Prostate gland (tissue), 2 donors: ENCODE measurements at regions not wholly inside any gene's neighbourhood (a gene's known extent, or its start where the extent isn't known, plus 50 kb on each side); places are given as distances from the start of the nearest gene placed in this dataset.
"Not testable (repeated sequence)": the region's sequence is repeated elsewhere in the genome, so short reads cannot be mapped to it uniquely, and the experiment has no call there.

ENCODE experiments used
- DNase-seq: peaks from one replicate; pipeline ENCODE4 v3.0.0-alpha.2; 2019; ENCODE audit warnings: low spot score
- H3K27ac ChIP-seq, 2 donors: fragments of 200-600 bp; sonication (generic); 2 replicates each; pipeline ENCODE4 v1.5.1; 2017 to 2019
- H3K27me3 ChIP-seq: fragments of 200-600 bp; sonication (generic); replicated peaks from 2 replicates; pipeline ENCODE4 v1.5.1; 2019; ENCODE audit not compliant: insufficient read depth
- H3K36me3 ChIP-seq, 2 donors: fragments of 200-600 bp; sonication (generic); 1 replicate in 1 of 2; 2 replicates in 1 of 2; pipeline versions ENCODE4 v1.5.1 to v1.8.1; 2017 to 2019
- H3K4me1 ChIP-seq: fragments of 200-600 bp; sonication (generic); replicated peaks from 2 replicates; pipeline ENCODE4 v1.5.1; 2019
- H3K4me3 ChIP-seq, 2 donors: fragments of 200-600 bp; sonication (generic); 2 replicates each; pipeline ENCODE4 v1.5.1; 2017 to 2019
- H3K9me3 ChIP-seq: fragments of 200-600 bp; sonication (generic); 2 replicates; pipeline ENCODE4 v1.5.1; 2017
- CTCF ChIP-seq, 4 experiments: fragments of 200-600 bp in 2 of 4; fragments of 450-650 bp in 2 of 4; sonication (generic) in 2 of 4; IDR thresholded peaks; 1 replicate in 3 of 4; 2 replicates in 1 of 4; pipeline ENCODE4 v1.5.1; 2016 to 2019; ENCODE audit warnings: antibody characterized with exemption in 4 of 4, mild to moderate bottlenecking in 2 of 4, moderate library complexity in 2 of 4
- POLR2A ChIP-seq: fragments of 450-650 bp; IDR thresholded peaks from one replicate; pipeline ENCODE4 v1.6.1; 2016; ENCODE audit warnings: antibody characterized with exemption, mild to moderate bottlenecking
- POLR2AphosphoS5 ChIP-seq: sonication (generic); formaldehyde crosslinking; IDR thresholded peaks from one replicate; pipeline ENCODE4 v1.6.1; 2017; ENCODE audit warnings: antibody characterized with exemption
- WGBS: methylation state at CpG from one replicate; pipeline ENCODE4 v1.1.5; 2018; 5-methylcytosine and 5-hydroxymethylcytosine counted together
- intact Hi-C: fragments of 100-400 bp; cut with DNase I; formaldehyde crosslinking; loops from one replicate; pipeline ENCODE4 v1.14.2; 2022
- small RNA-seq, 2 donors: library from RNA; depleted of rRNA; stranded (forward); fragments of <200 nt; gene quantifications; one replicate each; pipeline ENCODE3, GENCODE V24; 2016

GRCh38 chr15:75770131-75770530, 57.5 kb upstream of the CSPG4 start:
- intact Hi-C loops = no loop called here
- 82% methylated on average over 3 of the region's 3 CpGs for WGBS
- DNase-seq = no peak
- no peak overlapping the region for H3K4me3 ChIP-seq
- H3K27me3 ChIP-seq = no peaks in the 10 kb centered on the region
- H3K9me3 ChIP-seq = no peaks in the 10 kb centered on the region
- no peak overlapping the region for H3K27ac ChIP-seq
- TF ChIP-seq POLR2AphosphoS5 (no peak), POLR2A (no peak), CTCF (IDR thresholded peaks at IDR 0.05) (no peak)
- no peaks in the 10 kb centered on the region for H3K36me3 ChIP-seq
- H3K4me1 ChIP-seq = no peaks in the 10 kb centered on the region

GRCh38 chr15:75768526-75768925, 55.9 kb upstream of the CSPG4 start:
- H3K4me1 ChIP-seq, DNase-seq, H3K36me3 ChIP-seq, H3K4me3 ChIP-seq, H3K27me3 ChIP-seq, intact Hi-C loops, H3K27ac ChIP-seq, H3K9me3 ChIP-seq: not testable (repeated sequence)
- 78% methylated on average over 3 of the region's 3 CpGs for WGBS

- DNase-seq, H3K4me3 ChIP-seq, H3K36me3 ChIP-seq, H3K27me3 ChIP-seq, H3K4me1 ChIP-seq, H3K9me3 ChIP-seq, intact Hi-C loops, H3K27ac ChIP-seq: not testable (repeated sequence)
- WGBS = 94% methylated on average over 13 of the region's 13 CpGs
These were observed 53.1 kb upstream of the CSPG4 start for GRCh38 chr15:75765551-75766305.

GRCh38 chr15:75764845-75765550, 52.4 kb upstream of the CSPG4 start:
- H3K27me3 ChIP-seq, H3K4me1 ChIP-seq, DNase-seq, H3K27ac ChIP-seq, H3K9me3 ChIP-seq, H3K36me3 ChIP-seq, H3K4me3 ChIP-seq, intact Hi-C loops: not testable (repeated sequence)
- WGBS = 95% methylated on average over 5 of the region's 5 CpGs

- H3K27ac ChIP-seq, H3K9me3 ChIP-seq, H3K27me3 ChIP-seq, H3K4me3 ChIP-seq, H3K4me1 ChIP-seq, H3K36me3 ChIP-seq, DNase-seq, intact Hi-C loops: not testable (repeated sequence)
- 94% methylated on average over 14 of the region's 14 CpGs for WGBS
These were observed 51.3 kb upstream of the CSPG4 start for GRCh38 chr15:75763635-75764600.

- TF ChIP-seq POLR2AphosphoS5 (no peak), CTCF (IDR thresholded peaks at IDR 0.05) (no peak), POLR2A (no peak)
- Histone ChIP-seq H3K27ac (no peak overlapping the region), H3K4me1 (no peaks in the 10 kb centered on the region), H3K4me3 (no peak overlapping the region), H3K9me3 (no peaks in the 10 kb centered on the region), H3K27me3 (no peaks in the 10 kb centered on the region), H3K36me3 (no peaks in the 10 kb centered on the region)
- intact Hi-C loops = no loop called here
- 91% methylated on average over 8 of the region's 8 CpGs for WGBS
- no peak for DNase-seq
These were observed 50.5 kb upstream of the CSPG4 start for GRCh38 chr15:75763137-75763611.

Small RNAs in the stretch of these regions (small RNA-seq; reads per million reads assigned to genes)
- 0 reads per million in 2 donors for gene RN7SL319P
